RWPE2 (cell line): ENCODE measurements at regions not wholly inside any gene's neighbourhood (a gene's known extent, or its start where the extent isn't known, plus 50 kb on each side); places are given as distances from the start of the nearest gene placed in this dataset.

Source experiments
- ATAC-seq: fragments of 200-7000 bp; cut with Tn5 transposase; 3 replicates; pipeline ENCODE4 v1.9.1; 2021; ENCODE audit warnings: low read depth
- DNase-seq: peaks from one replicate; pipeline ENCODE4 v3.0.0-alpha.2; 2020; ENCODE audit warnings: low spot score
- H3K27ac ChIP-seq: fragments of 450-650 bp; 2 replicates; pipeline ENCODE4 v1.5.1; 2017; ENCODE audit warnings: mild to moderate bottlenecking; ENCODE audit not compliant: poor library complexity, severe bottlenecking
- H3K27me3 ChIP-seq: fragments of 250-450 bp; sonication (Bioruptor Pico); 2 replicates; pipeline ENCODE4 v1.5.1; 2021; ENCODE audit warnings: mild to moderate bottlenecking, moderate library complexity; ENCODE audit not compliant: insufficient read depth, poor library complexity, severe bottlenecking
- H3K36me3 ChIP-seq: fragments of 250-450 bp; sonication (Bioruptor Pico); 2 replicates; pipeline ENCODE4 v1.5.1; 2020; ENCODE audit warnings: low read depth, mild to moderate bottlenecking, moderate library complexity
- H3K4me1 ChIP-seq: fragments of 250-450 bp; sonication (Bioruptor Pico); 2 replicates; pipeline ENCODE4 v1.5.1; 2021; ENCODE audit warnings: mild to moderate bottlenecking, moderate library complexity; ENCODE audit not compliant: insufficient read depth, poor library complexity, severe bottlenecking
- H3K4me3 ChIP-seq: fragments of 250-450 bp; sonication (Bioruptor Pico); 2 replicates; pipeline ENCODE4 v1.5.1; 2021; ENCODE audit warnings: mild to moderate bottlenecking, moderate library complexity; ENCODE audit not compliant: severe bottlenecking
- H3K9me3 ChIP-seq: fragments of 250-450 bp; sonication (Bioruptor Pico); 2 replicates; pipeline ENCODE4 v1.5.1; 2021; ENCODE audit warnings: mild to moderate bottlenecking, moderate library complexity; ENCODE audit not compliant: severe bottlenecking
- CTCF ChIP-seq: fragments of 450-650 bp; IDR thresholded peaks from one replicate; pipeline ENCODE4 v1.5.1; 2017; ENCODE audit warnings: mild to moderate bottlenecking, moderate library complexity; ENCODE audit not compliant: poor library complexity, severe bottlenecking

GRCh38 chr3:44041726-44042125 lies 200.0 kb upstream of the TOPAZ1 start:
- Histone ChIP-seq H3K4me1 (no peaks in the 10 kb centered on the region), H3K27me3 (no peaks in the 10 kb centered on the region), H3K27ac (no peak overlapping the region), H3K36me3 (peaks cover 23% of the 10 kb centered on the region), H3K9me3 (no peaks in the 10 kb centered on the region), H3K4me3 (no peak overlapping the region)
- TF ChIP-seq CTCF: no peak
- DNase-seq (no peak), ATAC-seq (no peak)

GRCh38 chr3:44042772-44043171 lies 198.9 kb upstream of the TOPAZ1 start:
- no peaks in the 10 kb centered on the region for H3K27me3 ChIP-seq
- no peak overlapping the region for H3K27ac ChIP-seq
- no peak overlapping the region for H3K4me3 ChIP-seq
- ATAC-seq (no peak), DNase-seq (no peak)
- H3K36me3 ChIP-seq: peaks cover 21% of the 10 kb centered on the region
- no peaks in the 10 kb centered on the region for H3K9me3 ChIP-seq
- peaks cover under 1% of the 10 kb centered on the region for H3K4me1 ChIP-seq
- no peak for TF ChIP-seq CTCF

- TF ChIP-seq CTCF: no peak
- no peak for ATAC-seq
- Histone ChIP-seq H3K4me1 (peaks cover 7% of the 10 kb centered on the region), H3K4me3 (no peak overlapping the region), H3K36me3 (peaks cover 15% of the 10 kb centered on the region), H3K27ac (no peak overlapping the region), H3K27me3 (no peaks in the 10 kb centered on the region), H3K9me3 (no peaks in the 10 kb centered on the region)
- no peak for DNase-seq
Observed at GRCh38 chr3:44045476-44046275, 196.0 kb upstream of the TOPAZ1 start.

GRCh38 chr3:44047796-44048195 lies 193.9 kb upstream of the TOPAZ1 start:
- DNase-seq (no peak), ATAC-seq (no peak)

More at GRCh38 chr3:44047796-44048195, 193.9 kb upstream of the TOPAZ1 start:
- Histone ChIP-seq H3K4me3 (no peak overlapping the region), H3K27ac (no peak overlapping the region), H3K27me3 (no peaks in the 10 kb centered on the region), H3K4me1 (peaks cover 7% of the 10 kb centered on the region), H3K9me3 (no peaks in the 10 kb centered on the region), H3K36me3 (peaks cover 13% of the 10 kb centered on the region; the same call in 1 of the 2 replicates)
- no peak for TF ChIP-seq CTCF
